Keratinocyte (primary cell): ENCODE measurements at regions not wholly inside any gene's neighbourhood (a gene's known extent, or its start where the extent isn't known, plus 50 kb on each side); places are given as distances from the start of the nearest gene placed in this dataset.

Experiments used
- DNase-seq: peaks from one replicate; pipeline ENCODE4 v3.0.0-alpha.2; 2011; ENCODE audit warnings: low read depth, missing footprints, low spot score
- FAIRE-seq: peaks from 2 replicates; lab custom pipeline; 2011; peaks lifted over from hg19 to GRCh38; lab: Jason Lieb, UNC
- H2AFZ ChIP-seq: 2 replicates; pipeline ENCODE4 v1.6.0; 2012; ENCODE audit warnings: low read length, control low read depth, inconsistent platforms; ENCODE audit not compliant: control insufficient read depth
- H3K27ac ChIP-seq: 2 replicates; pipeline ENCODE4 v1.5.1; 2011; ENCODE audit warnings: low read length; ENCODE audit not compliant: control insufficient read depth, insufficient read depth
- H3K27me3 ChIP-seq: 3 replicates; pipeline ENCODE4 v1.6.0; 2011; ENCODE audit warnings: low read length; ENCODE audit not compliant: control insufficient read depth, insufficient read depth; ENCODE audit errors: extremely low read depth
- H3K36me3 ChIP-seq, 2 experiments: 2 replicates in 1 of 2; 3 replicates in 1 of 2; pipeline ENCODE4 v1.5.1; 2011; ENCODE audit warnings: low read length in 2 of 2, mild to moderate bottlenecking in 1 of 2; ENCODE audit not compliant: control insufficient read depth in 2 of 2, insufficient read depth in 2 of 2; ENCODE audit errors: extremely low read depth in 1 of 2
- H3K4me1 ChIP-seq: 3 replicates; pipeline ENCODE4 v1.5.1; 2011; ENCODE audit warnings: low read length; ENCODE audit not compliant: control insufficient read depth, insufficient read depth; ENCODE audit errors: extremely low read depth
- H3K4me2 ChIP-seq: 3 replicates; pipeline ENCODE4 v1.6.0; 2011; ENCODE audit warnings: low read depth, low read length; ENCODE audit not compliant: control insufficient read depth, insufficient read depth; ENCODE audit errors: extremely low read depth
- H3K4me3 ChIP-seq, 3 experiments: fragments of 200-600 bp in 1 of 3; sonication (generic) in 1 of 3; 2 replicates in 2 of 3; 3 replicates in 1 of 3; pipeline ENCODE4 v1.5.1; 2011 to 2016; ENCODE audit warnings: low read length in 3 of 3, mild to moderate bottlenecking in 3 of 3, control low read depth in 2 of 3, inconsistent platforms in 1 of 3, low read depth in 1 of 3, mixed read lengths in 1 of 3, mixed run types in 1 of 3, moderate library complexity in 1 of 3; ENCODE audit not compliant: control insufficient read depth in 2 of 3, insufficient read depth in 2 of 3; ENCODE audit errors: extremely low read depth in 1 of 3
- H3K79me2 ChIP-seq: 2 replicates; pipeline ENCODE4 v1.6.0; 2012; ENCODE audit warnings: low read length; ENCODE audit not compliant: control insufficient read depth, insufficient read depth
- H3K9ac ChIP-seq: 3 replicates; pipeline ENCODE4 v1.6.0; 2011; ENCODE audit warnings: low read length; ENCODE audit not compliant: control insufficient read depth, insufficient read depth; ENCODE audit errors: extremely low read depth
- H3K9me1 ChIP-seq: 3 replicates; pipeline ENCODE4 v1.6.0; 2011; ENCODE audit warnings: low read length; ENCODE audit not compliant: control insufficient read depth, insufficient read depth; ENCODE audit errors: extremely low read depth
- H3K9me3 ChIP-seq: 2 replicates; pipeline ENCODE4 v1.5.1; 2012; ENCODE audit warnings: low read depth, low read length; ENCODE audit not compliant: control insufficient read depth
- H4K20me1 ChIP-seq: 3 replicates; pipeline ENCODE4 v1.6.0; 2011; ENCODE audit warnings: low read length; ENCODE audit not compliant: control insufficient read depth, insufficient read depth; ENCODE audit errors: extremely low read depth
- CTCF ChIP-seq, 3 experiments: IDR thresholded peaks in 1 of 3; conservative IDR thresholded peaks in 1 of 3; optimal IDR thresholded peaks in 1 of 3; 2 replicates in 2 of 3; 3 replicates in 1 of 3; pipeline versions ENCODE3 to v1.5.1; 2011; ENCODE audit warnings: low read length in 3 of 3, mild to moderate bottlenecking in 3 of 3, moderate library complexity in 2 of 3, control low read depth in 1 of 3, inconsistent platforms in 1 of 3; ENCODE audit not compliant: insufficient read depth in 2 of 3; ENCODE audit errors: extremely low read depth in 1 of 3
- EZH2 ChIP-seq: IDR thresholded peaks from one replicate; pipeline ENCODE4 v1.6.1; 2012; ENCODE audit warnings: inconsistent platforms, mild to moderate bottlenecking, low read length, moderate library complexity
- dilution Hi-C: fragments of 300-500 bp; cut with MboI; formaldehyde crosslinking; loops from one replicate; pipeline ENCODE4 v1.7.0; 2020; ENCODE audit warnings: low sequenced_read_pairs; ENCODE audit not compliant: extremely low pct_ligation_motif_present

GRCh38 chr4:126583509-126583908 is 1049.2 kb upstream of the INTU start:
- Histone ChIP-seq H3K27ac (no peak overlapping the region), H3K27me3 (no peaks in the 10 kb centered on the region), H2AFZ (no peak overlapping the region), H3K9ac (no peak overlapping the region), H4K20me1 (no peaks in the 10 kb centered on the region), H3K9me1 (no peaks in the 10 kb centered on the region), H3K4me2 (no peak overlapping the region), H3K4me1 (no peaks in the 10 kb centered on the region), H3K4me3 (no peak overlapping the region), H3K36me3 (no peaks in the 10 kb centered on the region), H3K79me2 (no peaks in the 10 kb centered on the region), H3K9me3 (no peaks in the 10 kb centered on the region)
- dilution Hi-C loops = no loop called here
- DNase-seq (no peak), FAIRE-seq (no peak)
- TF ChIP-seq CTCF (optimal IDR thresholded peaks at IDR 0.05 in 1 of 3, IDR thresholded peaks at IDR 0.05 in 1 of 3, conservative IDR thresholded peaks at IDR 0.05 in 1 of 3; ENCODE audit: extremely low read depth in 1 of 3, insufficient read depth in 2 of 3, low read length in 3 of 3) = peak in 2 of 3 experiments; percentile 30 to 51
- no peak for TF ChIP-seq EZH2

- Histone ChIP-seq H4K20me1 (no peaks in the 10 kb centered on the region), H3K36me3 (no peaks in the 10 kb centered on the region), H3K4me2 (no peak overlapping the region), H2AFZ (no peak overlapping the region), H3K79me2 (no peaks in the 10 kb centered on the region), H3K9me1 (no peaks in the 10 kb centered on the region), H3K4me3 (no peak overlapping the region), H3K9me3 (no peaks in the 10 kb centered on the region), H3K9ac (no peak overlapping the region), H3K27ac (no peak overlapping the region), H3K27me3 (no peaks in the 10 kb centered on the region), H3K4me1 (no peaks in the 10 kb centered on the region)
- no peak for FAIRE-seq
- no peak for DNase-seq
- TF ChIP-seq CTCF (optimal IDR thresholded peaks at IDR 0.05 in 1 of 3, IDR thresholded peaks at IDR 0.05 in 1 of 3, conservative IDR thresholded peaks at IDR 0.05 in 1 of 3; ENCODE audit: extremely low read depth in 1 of 3, insufficient read depth in 2 of 3, low read length in 3 of 3) = no peak
- dilution Hi-C loops = no loop called here
Measured at GRCh38 chr4:126591583-126591982, 1041.2 kb upstream of the INTU start.
